H1 (cell line): ENCODE measurements at regions not wholly inside any gene's neighbourhood (a gene's known extent, or its start where the extent isn't known, plus 50 kb on each side); places are given as distances from the start of the nearest gene placed in this dataset.

Experiments
- HDAC2 ChIP-seq, 2 experiments: fragments of 300-600 bp in 1 of 2; sonication (generic) in 1 of 2; IDR thresholded peaks; 2 replicates each; pipeline ENCODE4 v1.6.1; 2011 to 2012; ENCODE audit warnings: low read depth in 2 of 2, low read length in 2 of 2, mild to moderate bottlenecking in 2 of 2, moderate library complexity in 2 of 2, borderline replicate concordance in 1 of 2, inconsistent platforms in 1 of 2
- RNF2 ChIP-seq: fragments of 200-900, 300-1000 bp; sonication (generic); IDR thresholded peaks from 2 replicates; pipeline ENCODE4 v1.7.1; 2016; ENCODE audit warnings: borderline replicate concordance, low read depth, mild to moderate bottlenecking, antibody characterized with exemption, low read length; ENCODE audit not compliant: poor library complexity, severe bottlenecking; ENCODE audit errors: missing control alignments
- SIRT6 ChIP-seq: IDR thresholded peaks from one replicate; pipeline ENCODE4 v1.7.1; 2012; ENCODE audit warnings: low read length, inconsistent platforms
- TAF7 ChIP-seq: optimal IDR thresholded peaks from 2 replicates; pipeline ENCODE3; 2011; ENCODE audit warnings: low read depth, mild to moderate bottlenecking, inconsistent platforms, low read length, moderate library complexity, borderline replicate concordance
- ZNF274 ChIP-seq: IDR thresholded peaks from 2 replicates; pipeline ENCODE4 v1.7.0; 2012; ENCODE audit warnings: low read length, borderline replicate concordance; ENCODE audit errors: extremely low read depth
- TF ChIP-seq, protein P1 (sequence below): IDR thresholded peaks from 2 replicates; pipeline ENCODE4 v1.6.1; 2012; ENCODE audit warnings: low read length, inconsistent platforms

DNA sequence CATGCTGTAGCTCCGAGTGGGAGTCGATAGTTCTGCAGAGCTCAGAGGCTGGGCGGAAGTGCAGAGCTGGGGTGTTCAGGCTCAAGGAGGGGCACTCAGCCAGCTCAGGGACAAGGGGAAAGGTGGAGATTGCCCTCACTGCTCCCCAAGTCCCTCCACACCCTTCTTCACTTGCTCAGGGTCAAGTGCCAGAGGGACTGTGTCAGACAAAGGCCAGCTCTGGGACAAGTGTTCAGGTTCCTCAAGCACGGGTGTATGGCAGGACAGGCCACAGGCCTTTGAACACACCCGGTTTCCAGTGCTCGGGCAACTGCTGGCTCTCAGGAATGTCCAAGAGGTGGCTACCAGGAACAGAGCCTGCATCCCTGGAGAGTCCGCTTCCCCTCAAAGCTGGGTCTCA lies 293.0 kb upstream of the PODXL start (continued):
- TF ChIP-seq RNF2 = no peak
- no peak for TF ChIP-seq ZNF274
- TF ChIP-seq TAF7 = no peak
- TF ChIP-seq, protein P1, sequence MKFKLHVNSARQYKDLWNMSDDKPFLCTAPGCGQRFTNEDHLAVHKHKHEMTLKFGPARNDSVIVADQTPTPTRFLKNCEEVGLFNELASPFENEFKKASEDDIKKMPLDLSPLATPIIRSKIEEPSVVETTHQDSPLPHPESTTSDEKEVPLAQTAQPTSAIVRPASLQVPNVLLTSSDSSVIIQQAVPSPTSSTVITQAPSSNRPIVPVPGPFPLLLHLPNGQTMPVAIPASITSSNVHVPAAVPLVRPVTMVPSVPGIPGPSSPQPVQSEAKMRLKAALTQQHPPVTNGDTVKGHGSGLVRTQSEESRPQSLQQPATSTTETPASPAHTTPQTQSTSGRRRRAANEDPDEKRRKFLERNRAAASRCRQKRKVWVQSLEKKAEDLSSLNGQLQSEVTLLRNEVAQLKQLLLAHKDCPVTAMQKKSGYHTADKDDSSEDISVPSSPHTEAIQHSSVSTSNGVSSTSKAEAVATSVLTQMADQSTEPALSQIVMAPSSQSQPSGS = no peak
- TF ChIP-seq HDAC2 (IDR thresholded peaks at IDR 0.05; ENCODE audit: borderline replicate concordance in 1 of 2, low read depth in 2 of 2, low read length in 2 of 2) = no peak
- TF ChIP-seq SIRT6 = no peak
- TF ChIP-seq, all 59 proteins: peak for 0
